Stomach (tissue), 8 donors: ENCODE measurements at regions not wholly inside any gene's neighbourhood (a gene's known extent, or its start where the extent isn't known, plus 50 kb on each side); places are given as distances from the start of the nearest gene placed in this dataset.
A peak's percentile ranks its signal among the peaks of the same experiment; 100 is the strongest.

Source experiments
- DNase-seq, 2 donors: peaks; one replicate each; pipeline versions ENCODE4 v3.0.0 to v3.0.0-alpha.2; 2013 to 2019
- H3K27ac ChIP-seq, 5 donors: fragments of 200-600 bp in 4 of 5; sonication (generic) in 4 of 5; one replicate each; pipeline ENCODE4 v1.5.1; 2013 to 2019; ENCODE audit warnings: mild to moderate bottlenecking in 1 of 5, moderate library complexity in 1 of 5
- H3K27me3 ChIP-seq, 3 donors: fragments of 200-600 bp; sonication (generic); one replicate each; pipeline ENCODE4 v1.5.1; 2017 to 2019; ENCODE audit warnings: mixed run types in 1 of 3
- H3K36me3 ChIP-seq, 4 donors: fragments of 200-600 bp; sonication (generic); 1 replicate in 3 of 4; 2 replicates in 1 of 4; pipeline ENCODE4 v1.5.1; 2016 to 2019
- H3K4me1 ChIP-seq, 4 donors: fragments of 200-600 bp; sonication (generic); one replicate each; pipeline ENCODE4 v1.5.1; 2016 to 2019
- H3K4me3 ChIP-seq, 4 donors: fragments of 200-600 bp; sonication (generic) in 3 of 4; one replicate each; pipeline ENCODE4 v1.5.1; 2016 to 2019; ENCODE audit warnings: mild to moderate bottlenecking in 1 of 4
- H3K9me3 ChIP-seq, 4 donors: fragments of 200-600 bp; sonication (generic); one replicate each; pipeline ENCODE4 v1.5.1; 2016 to 2019
- EP300 ChIP-seq: sonication (generic); formaldehyde crosslinking; IDR thresholded peaks from one replicate; pipeline ENCODE4 v1.6.1; 2017; ENCODE audit warnings: antibody characterized with exemption
- POLR2A ChIP-seq, 4 donors: fragments of 450-650 bp; IDR thresholded peaks; one replicate each; pipeline ENCODE4 v1.6.1; 2016; ENCODE audit warnings: antibody characterized with exemption in 4 of 4, control low read depth in 2 of 4, mild to moderate bottlenecking in 1 of 4, moderate library complexity in 1 of 4
- POLR2AphosphoS5 ChIP-seq, 3 donors: sonication (generic); formaldehyde crosslinking; IDR thresholded peaks; one replicate each; pipeline ENCODE4 v1.6.1; 2016; ENCODE audit warnings: antibody characterized with exemption in 3 of 3
- WGBS, 5 donors: extraction: QIAGEN DNeasy Blood & Tissue Kit in 3 of 5; methylation state at CpG; one replicate each; pipeline versions ENCODE4 v1.1.5 to v1.1.7; 2013 to 2018; 5-methylcytosine and 5-hydroxymethylcytosine counted together
- intact Hi-C: fragments of 100-400 bp; cut with DNase I; formaldehyde crosslinking; loops from one replicate; pipeline ENCODE4 v1.15.1; 2023; ENCODE audit warnings: low total_unique reads
- TF ChIP-seq, protein P1 (sequence below), 7 experiments: fragments of 450-650 bp in 4 of 7; fragments of 200-600 bp in 3 of 7; sonication (generic) in 3 of 7; IDR thresholded peaks; one replicate each; pipeline ENCODE4 v1.5.1; 2016 to 2019; ENCODE audit warnings: antibody characterized with exemption in 7 of 7, control low read depth in 2 of 7, mild to moderate bottlenecking in 1 of 7
- donor health status: healthy with polysubstance abuse.
- donor health status: Bipolar disorder and iron deficiency.
- donor health status: healthy.

DNA sequence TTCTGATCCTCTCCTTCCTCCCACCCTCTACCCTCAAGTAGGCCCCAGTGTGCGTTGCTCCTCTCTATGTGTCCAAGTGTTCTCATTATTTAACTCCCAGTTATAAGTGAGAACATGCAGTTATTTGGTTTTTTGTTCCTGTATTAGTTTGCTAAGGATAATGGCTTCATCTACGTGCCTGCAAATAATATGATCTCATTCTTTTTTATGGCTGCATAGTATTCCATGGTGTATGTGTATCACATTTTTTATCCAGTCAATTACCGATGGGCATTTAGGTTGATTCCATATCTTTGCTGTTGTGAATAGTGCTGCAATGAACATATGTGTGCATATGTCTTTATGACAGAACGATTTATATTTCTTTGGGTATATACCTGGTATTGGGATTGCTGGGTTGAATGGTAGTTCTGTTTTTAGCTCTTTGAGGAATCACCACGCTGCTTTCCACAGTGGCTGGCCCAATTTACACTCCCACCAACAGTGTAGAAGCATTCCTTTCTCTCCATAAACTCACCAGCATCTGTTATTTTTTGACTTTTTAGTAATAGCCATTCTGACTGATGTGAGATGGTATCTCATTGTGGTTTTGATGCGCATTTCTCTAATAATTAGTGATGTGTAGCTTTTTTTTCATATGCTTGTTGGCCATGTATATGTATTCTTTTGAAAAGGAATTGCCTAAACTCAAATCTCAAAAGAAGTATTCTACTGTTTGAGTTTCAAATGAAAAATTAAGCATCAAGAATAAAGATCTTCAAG is 116.9 kb downstream of the ETS2 start:
- TF ChIP-seq POLR2A (IDR thresholded peaks at IDR 0.05) (no peak), POLR2AphosphoS5 (IDR thresholded peaks at IDR 0.05) (no peak), EP300 (no peak)
- TF ChIP-seq, protein P1, sequence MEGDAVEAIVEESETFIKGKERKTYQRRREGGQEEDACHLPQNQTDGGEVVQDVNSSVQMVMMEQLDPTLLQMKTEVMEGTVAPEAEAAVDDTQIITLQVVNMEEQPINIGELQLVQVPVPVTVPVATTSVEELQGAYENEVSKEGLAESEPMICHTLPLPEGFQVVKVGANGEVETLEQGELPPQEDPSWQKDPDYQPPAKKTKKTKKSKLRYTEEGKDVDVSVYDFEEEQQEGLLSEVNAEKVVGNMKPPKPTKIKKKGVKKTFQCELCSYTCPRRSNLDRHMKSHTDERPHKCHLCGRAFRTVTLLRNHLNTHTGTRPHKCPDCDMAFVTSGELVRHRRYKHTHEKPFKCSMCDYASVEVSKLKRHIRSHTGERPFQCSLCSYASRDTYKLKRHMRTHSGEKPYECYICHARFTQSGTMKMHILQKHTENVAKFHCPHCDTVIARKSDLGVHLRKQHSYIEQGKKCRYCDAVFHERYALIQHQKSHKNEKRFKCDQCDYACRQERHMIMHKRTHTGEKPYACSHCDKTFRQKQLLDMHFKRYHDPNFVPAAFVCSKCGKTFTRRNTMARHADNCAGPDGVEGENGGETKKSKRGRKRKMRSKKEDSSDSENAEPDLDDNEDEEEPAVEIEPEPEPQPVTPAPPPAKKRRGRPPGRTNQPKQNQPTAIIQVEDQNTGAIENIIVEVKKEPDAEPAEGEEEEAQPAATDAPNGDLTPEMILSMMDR (IDR thresholded peaks at IDR 0.05) = no peak
- Histone ChIP-seq H3K9me3 (no peaks in the 10 kb centered on the region), H3K4me1 (peaks cover 6 to 48% (median 37%) of the 10 kb centered on the region in 4 donors), H3K4me3 (no peak overlapping the region), H3K27me3 (no peaks in the 10 kb centered on the region), H3K27ac (peak overlapping the region in 2 of 5 donors; percentile 54 to 87), H3K36me3 (no peaks in the 10 kb centered on the region)
- WGBS, 5 donors = 87 to 96% (median 93%) methylated on average over 6 of the region's 6 CpGs
- intact Hi-C loops = no loop called here
- no peak for DNase-seq

DNA sequence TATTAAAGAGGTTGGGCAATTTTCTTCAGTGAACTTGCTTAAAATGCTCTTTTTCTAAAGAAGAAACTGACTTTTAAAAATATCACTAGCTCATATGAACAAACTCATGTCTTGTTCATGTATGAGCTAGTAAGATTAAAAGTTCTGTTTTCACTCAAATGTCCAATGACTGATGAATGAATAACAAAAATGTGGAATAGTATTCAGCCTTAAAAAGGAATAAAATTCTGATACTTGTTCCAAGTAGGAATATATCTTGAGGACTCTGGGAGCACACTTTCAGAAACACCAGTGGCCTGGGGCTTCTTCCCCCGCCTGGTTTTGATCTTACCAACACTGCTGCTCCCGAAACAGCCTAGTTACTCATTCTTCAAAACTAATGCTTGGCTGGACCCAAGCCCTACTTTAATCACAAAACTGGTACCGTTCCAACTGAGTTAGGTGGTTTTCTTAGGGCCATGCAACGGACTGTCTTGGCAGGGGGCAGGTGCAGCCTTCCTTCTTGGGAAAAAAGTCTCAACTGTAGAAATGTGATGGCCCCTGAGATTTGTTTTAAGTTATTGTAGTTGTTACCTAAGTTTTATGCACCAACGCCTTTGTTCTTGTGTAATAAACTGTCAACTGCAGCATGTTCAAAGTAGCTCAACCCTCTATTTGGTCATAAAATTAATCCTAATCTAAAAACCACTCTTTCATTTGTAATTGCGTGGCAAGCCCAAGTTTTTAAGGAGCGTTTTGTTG is 116.0 kb downstream of the ETS2 start:
- H3K36me3 ChIP-seq = no peaks in the 10 kb centered on the region
- H3K4me1 ChIP-seq = peaks cover 6 to 50% (median 37%) of the 10 kb centered on the region in 4 donors
- no peaks in the 10 kb centered on the region for H3K27me3 ChIP-seq
- intact Hi-C loops = no loop called here
- no peak overlapping the region for H3K4me3 ChIP-seq
- no peaks in the 10 kb centered on the region for H3K9me3 ChIP-seq
- TF ChIP-seq EP300 (no peak), POLR2A (IDR thresholded peaks at IDR 0.05) (no peak), POLR2AphosphoS5 (IDR thresholded peaks at IDR 0.05) (no peak)
- TF ChIP-seq, protein P1 (IDR thresholded peaks at IDR 0.05) = no peak
- WGBS, 5 donors = 34 to 49% (median 36%) methylated on average over 7 of the region's 7 CpGs
- DNase-seq = peak in 1 of 2 donors; percentile 32
- peak overlapping the region in 4 of 5 donors; percentile 32 to 94 (median 70) for H3K27ac ChIP-seq

- H3K4me1 ChIP-seq = peaks cover 6 to 51% (median 35%) of the 10 kb centered on the region in 4 donors
- DNase-seq = peak in 1 of 2 donors; percentile 52
- no peaks in the 10 kb centered on the region for H3K9me3 ChIP-seq
- 28 to 44% (median 33%) methylated on average over 8 of the region's 8 CpGs for WGBS, 5 donors
- no peaks in the 10 kb centered on the region for H3K36me3 ChIP-seq
- intact Hi-C loops = no loop called here
- H3K27me3 ChIP-seq = no peaks in the 10 kb centered on the region
- peak overlapping the region in 4 of 5 donors; percentile 32 to 94 (median 70) for H3K27ac ChIP-seq
- H3K4me3 ChIP-seq = no peak overlapping the region
- TF ChIP-seq EP300 = no peak
- no peak for TF ChIP-seq POLR2AphosphoS5 (IDR thresholded peaks at IDR 0.05)
- TF ChIP-seq, protein P1 (IDR thresholded peaks at IDR 0.05) = no peak
- TF ChIP-seq POLR2A (IDR thresholded peaks at IDR 0.05) = no peak
Measured at GRCh38 chr21:38920631-38921398, 115.1 kb downstream of the ETS2 start.
